ENCODE measurements at regions not wholly inside any gene's neighbourhood (a gene's known extent, or its start where the extent isn't known, plus 50 kb on each side); places are given as distances from the start of the nearest gene placed in this dataset.

DNA sequence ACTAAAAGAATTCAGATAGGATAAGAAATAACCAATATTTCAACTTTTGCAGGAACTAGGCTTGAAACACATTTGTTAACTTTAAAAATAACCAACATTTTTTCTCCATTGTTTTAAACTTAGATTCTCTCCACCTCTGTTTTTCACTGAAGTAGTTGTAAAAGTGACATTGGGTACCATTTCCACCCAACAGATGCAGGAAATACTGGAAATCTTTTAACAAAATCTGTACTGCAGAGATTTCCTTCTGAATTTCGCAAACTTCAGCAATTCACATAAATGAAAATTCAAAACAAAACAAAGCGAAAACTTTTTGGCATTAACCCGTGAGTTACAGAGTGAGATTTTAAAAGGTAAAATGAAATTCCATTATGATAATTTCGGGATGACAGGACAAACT, 731.7 kb downstream of the RFPL4B start:
- no peak for DNase-seq

DNA sequence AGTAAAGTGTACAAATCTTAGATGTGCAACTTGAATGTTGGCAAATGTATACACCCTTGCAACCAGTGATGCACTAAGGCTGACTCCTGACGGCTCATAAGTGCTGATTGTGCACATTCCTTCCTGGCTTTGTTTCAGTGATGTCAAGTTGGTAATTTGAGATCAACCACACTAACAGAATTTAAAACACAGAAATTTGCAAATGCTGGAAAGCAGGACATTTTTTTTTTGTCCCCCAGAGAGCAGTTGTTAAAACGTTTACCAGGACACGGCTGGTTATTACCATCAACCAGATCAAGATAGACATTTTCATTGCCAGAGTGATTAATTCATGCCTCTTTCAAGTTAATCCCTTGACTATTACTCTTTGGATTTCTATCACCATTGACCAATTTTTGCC, 735.6 kb downstream of the RFPL4B start:
- DNase-seq, result no peak

DNA sequence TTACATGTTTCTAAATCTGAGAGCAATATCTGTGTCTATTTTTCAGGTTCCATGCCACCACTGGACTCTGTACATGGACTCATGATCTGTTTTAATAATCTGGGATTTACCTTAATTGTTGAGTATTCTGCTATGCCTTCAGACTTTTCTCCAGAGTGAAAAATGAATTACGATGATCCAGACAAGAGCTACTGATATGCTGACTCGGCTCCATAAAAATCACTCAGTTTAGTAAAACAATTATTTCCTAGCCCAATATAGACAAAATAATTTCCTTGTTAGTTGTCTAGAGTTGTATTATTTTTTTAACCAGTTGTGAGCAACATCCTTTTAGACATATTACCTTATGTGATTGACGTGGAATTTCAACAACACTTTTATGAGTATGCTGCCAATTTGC, 736.8 kb downstream of the RFPL4B start:
- no peak for DNase-seq

DNA sequence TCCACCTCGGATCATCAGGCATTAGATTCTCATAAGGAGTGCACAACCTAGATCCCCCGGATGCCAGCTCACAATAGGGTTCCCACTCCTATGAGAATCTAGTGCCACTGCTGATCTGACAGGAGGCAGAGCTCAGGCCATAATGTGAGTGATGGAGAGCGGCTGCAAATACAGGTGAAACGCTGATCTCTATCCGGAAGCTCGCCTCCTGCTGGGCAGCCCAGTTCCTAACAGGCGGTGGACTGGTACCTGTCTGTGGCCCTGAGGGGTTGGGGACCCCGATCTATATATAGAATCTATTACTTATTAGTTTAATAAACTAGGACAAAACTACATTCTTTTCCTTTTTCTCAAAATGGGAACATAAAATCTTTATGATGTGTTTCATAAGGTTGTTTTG, 741.9 kb downstream of the RFPL4B start:
- DNase-seq, result no peak

DNA sequence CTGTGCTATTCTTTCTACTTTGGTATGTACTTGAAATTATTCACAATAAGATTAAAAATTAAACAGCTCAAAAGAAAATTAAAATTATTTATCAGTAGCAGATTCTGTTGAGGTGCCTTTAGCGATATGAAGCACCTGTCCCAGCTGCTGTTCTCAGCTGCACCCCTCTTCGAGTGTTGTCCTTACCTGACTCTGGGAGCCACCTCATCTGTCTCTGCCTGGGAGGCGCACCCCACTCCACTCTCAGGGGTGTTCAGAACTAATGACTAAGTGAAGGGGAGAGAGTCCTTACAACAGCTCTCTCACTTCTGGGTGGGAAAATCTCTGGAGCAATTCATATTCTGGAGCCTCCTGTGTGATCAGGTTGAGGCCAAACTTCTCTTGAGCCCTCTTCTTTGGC, 745.7 kb downstream of the RFPL4B start:
- no peak for DNase-seq

DNA sequence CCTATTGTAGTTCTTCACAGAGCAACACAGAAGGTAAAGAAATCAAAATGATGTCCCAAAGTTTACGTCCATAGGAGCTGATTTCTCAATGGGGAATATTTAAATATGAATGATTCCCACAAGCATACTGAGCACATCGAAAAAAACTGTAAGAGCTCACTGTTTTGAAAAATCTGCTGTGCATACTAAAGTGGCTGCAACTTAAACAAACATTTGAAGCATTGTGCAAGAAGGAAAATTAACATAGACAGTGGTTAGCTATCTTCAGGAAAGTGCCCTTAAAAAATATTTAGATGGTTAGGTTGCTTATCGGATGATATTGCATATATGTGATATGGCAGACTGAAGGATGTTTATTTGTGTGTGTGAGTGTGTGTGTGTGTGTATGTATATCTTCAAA, 747.6 kb downstream of the RFPL4B start:
- DNase-seq, result no peak

DNA sequence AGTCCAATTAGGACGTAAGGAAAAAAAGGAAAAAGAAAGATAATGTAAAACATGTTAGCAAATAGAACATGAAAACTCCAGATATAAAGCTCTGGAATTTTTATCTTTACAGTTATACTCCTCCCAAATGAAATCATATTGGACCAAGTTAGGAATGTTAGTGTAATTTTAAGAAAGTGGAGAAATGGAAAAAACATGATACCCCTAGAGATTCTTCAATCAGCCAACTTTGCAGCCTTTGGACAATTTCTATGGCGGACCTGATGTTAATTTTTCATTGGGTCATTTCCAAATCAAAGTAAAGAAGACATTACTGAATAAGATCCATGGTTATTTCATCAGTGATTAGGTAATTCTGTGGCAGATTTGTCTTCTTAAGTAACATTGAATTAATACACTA, 748.7 kb downstream of the RFPL4B start:
- DNase-seq, result no peak

DNA sequence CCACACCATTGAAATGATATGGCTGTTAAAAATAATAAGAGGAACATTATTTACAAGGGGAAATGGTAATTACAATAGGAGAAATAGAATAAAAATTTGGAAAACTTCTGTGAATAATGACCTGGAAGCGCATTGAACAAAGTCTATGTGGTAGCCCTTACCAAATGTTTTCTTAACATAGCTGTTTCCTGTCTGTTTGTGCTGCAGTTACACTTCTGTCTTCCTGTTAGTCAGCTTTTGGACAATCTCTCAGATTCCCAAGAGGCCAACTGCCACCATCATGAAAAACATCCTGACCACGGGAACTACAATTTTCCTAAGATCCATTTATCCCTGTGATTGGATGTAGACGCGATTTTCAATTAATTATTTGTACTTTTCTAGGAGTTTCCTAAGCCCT, 754.4 kb upstream of the MARCKS start:
- DNase-seq, result no peak

DNA sequence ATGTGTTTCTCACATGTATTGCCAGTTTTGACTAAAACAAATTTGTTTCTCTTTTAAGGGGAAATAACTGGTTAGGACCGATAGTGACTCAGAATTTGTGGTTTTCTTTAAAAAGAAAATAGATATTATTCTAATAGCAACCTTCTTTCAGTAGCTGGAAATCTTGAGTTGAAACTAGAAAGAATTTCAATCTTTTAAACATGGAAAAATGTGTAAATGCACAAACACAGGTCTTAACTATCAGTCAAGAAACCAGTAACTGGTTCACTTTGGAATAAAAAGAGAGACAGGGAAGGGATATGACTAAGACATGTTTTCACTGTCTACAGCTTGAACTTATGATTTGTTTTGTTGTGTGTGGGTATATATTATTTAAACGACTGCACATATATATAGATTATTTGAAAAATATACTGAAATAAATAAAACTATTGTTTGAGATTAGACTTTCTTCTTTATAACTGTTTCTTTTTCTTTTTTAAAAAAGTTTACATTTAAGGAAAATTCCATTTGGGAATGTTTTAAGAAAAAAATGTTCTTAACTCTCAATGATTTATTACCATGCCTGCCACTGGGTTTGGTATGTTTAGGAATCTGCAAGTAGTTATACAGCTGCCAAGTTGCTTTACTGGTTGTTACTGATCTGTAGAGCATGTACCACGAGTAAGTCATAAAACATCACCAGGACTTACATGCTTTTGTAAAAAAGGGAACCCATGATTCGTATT, 753.3 kb upstream of the MARCKS start:
- DNase-seq, result no peak

DNA sequence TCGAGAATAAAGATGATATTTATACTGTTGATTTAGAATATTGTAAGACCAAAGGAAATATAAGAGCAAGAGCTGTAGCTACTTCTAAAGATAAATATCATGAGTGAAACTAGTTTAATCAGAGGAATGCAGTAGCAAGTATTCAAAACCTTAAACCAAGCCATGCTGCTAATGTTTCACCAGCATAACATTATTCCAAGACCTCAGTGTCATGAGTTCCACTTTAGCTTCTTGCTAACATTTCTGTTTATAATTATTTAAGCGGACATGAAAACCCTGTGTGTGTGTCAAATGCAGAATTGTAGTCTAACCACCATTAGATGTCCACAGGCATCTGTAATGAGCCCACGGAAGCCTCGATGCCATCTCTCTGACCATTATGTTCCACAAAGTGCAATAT, 752.6 kb upstream of the MARCKS start:
- no peak for DNase-seq

DNA sequence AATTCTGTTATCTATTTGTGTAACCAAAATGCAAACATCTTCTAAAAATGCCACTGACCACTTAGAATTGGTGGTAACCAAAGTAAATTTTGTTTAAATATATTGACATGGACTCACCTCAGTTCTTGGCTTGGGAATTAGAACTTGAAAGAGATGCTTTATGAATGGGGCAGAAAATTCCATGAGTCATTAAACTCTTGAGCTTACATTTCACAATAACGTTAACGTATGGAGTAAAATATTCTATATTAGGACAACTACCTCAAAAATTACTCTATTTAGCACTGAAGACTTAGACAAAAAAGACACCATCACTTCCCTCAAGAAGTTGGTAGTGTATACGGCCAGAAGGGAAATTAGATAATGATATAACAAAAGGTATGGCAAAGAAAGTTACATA, 752.2 kb upstream of the MARCKS start:
- no peak for DNase-seq

DNA sequence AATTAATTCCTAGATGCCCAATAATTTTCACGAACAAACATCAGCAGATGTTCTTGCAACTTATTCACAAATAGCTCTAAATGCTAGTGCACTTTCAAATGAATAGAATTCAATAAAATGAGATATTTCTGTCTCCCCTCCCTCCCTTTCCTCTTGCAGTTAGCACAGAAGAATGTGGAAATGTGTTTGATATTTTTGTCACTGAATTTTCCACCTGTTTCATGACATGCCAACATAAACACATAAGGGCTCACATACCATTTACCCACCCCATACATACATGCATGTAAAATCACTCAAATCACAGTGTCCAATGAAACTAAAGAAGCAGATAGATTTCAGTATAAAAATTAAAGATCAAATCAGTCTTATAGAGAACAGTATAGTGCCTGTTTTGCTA, 746.9 kb upstream of the MARCKS start:
- DNase-seq, result no peak

DNA sequence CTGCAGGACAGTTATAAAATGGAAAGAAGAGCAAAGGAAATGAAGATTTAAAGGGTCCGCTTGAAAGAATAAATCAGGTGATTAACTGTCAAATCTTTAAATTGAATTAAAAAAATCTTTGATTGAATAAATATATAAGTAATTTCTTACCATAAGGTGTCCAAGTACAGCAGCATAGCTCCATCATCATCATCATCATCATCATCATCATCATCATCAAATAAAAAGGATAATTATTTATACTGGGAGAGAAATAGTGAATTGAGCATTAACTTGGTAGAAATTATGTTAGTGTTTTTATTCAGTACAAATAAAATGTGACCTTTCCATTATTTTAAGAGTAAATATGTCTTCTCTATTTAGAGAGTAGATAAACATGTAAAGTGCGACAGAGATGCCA, 745.6 kb upstream of the MARCKS start:
- no peak for DNase-seq

DNA sequence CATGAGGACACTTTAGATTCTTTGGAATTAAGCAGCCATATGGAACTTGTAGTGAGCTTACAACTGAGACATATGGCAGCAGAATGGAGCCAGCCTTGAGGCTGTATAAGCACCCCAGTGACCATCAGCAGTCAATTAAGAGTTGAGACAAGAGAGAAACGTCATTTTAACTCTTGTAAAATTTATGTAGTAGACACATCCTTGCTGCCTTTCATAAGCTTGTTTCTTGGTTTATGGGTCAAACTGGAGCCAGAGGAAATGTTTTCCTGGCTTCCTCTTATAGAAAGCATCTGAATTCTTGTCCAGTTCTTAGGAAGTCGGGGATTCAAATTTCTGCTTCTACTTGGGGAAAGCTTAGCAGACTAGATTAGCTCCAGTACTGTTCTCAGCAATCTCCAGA, 745.1 kb upstream of the MARCKS start:
- DNase-seq, result no peak

DNA sequence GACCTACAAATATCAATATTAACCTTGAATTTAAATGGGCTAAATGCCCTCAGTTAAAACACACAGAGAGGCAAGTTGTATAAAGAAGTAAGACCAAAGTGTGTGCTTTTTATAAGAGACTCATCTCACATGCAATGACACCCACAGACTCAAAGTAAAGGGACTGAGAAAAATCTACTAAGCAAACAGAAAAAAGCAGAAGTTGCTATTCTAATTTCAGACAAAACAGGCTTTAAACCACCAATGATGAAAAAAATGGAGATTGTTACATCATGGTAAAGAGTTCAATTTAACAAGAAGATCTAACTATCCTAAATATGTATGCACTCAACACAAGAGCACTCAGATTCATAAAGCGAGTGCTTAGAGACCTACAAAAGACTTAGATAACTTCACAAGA, 741.9 kb upstream of the MARCKS start:
- DNase-seq, result no peak

DNA sequence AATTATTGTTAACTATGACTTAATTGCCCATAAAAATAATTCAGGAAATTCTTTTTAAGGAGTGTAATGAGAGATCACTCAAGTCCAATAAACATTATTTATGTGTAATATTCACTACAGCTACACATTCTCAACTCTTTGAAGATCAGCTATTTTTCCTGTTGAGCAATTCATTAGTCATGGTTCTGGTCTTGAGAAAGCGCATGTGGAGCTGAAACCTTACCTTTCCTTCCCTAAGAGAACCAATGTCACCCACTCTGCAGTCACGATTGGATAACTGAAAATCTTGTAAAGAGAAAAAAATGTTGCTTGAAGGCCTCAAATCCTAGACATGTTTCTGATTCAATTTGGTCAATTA, 736.9 kb upstream of the MARCKS start:
- no peak for DNase-seq

DNA sequence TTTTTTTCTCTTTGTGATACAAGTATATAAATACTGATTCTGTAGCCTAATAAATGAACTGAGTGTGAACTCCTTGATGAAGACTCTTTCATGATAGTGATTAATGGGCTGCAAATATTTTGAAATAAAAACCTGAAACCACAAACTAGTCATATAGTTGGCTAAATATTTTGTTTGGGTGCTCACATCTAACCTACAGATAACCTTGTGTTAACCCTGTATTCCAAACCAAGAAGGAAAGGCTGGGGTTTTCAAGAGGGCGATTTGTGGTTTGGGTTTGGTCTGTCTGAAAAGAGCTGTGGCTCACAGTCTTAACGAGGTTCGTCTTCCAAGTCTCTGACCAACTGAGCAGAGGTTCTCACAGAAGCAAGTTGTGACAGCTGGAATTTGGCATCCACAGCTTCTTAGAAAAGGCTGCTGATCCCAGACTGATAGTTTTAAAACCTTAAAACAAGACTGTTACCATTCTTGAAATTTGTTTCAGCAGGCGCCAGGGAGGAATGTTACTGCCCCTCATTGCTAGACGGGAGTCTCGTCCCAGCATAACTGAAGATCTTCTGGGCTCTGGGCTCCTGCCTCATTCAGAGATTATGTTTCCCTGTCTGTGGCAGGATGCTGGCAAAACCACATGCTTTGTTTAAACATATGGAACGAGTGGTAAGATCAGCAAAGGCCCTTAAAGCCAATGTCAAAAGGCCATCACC, 736.4 kb upstream of the MARCKS start:
- no peak for DNase-seq

DNA sequence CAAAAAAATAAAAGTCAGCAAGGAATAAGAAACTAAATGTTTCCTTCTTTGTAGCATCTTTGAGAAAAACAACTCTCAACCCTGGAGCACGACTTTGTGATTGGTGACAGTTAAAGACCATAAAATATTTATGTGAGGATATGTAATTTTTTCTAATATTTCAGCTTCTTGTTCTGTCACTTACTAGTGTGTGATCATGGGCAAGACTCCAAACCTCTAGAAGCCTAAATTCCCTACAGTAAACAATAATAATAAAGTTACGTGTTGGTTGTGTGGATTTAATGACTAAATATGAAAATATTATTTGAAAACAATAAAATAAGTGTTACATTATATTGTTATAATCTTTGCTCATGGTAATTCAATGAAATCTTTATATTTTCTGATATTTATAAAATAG, 735.6 kb upstream of the MARCKS start:
- no peak for DNase-seq

DNA sequence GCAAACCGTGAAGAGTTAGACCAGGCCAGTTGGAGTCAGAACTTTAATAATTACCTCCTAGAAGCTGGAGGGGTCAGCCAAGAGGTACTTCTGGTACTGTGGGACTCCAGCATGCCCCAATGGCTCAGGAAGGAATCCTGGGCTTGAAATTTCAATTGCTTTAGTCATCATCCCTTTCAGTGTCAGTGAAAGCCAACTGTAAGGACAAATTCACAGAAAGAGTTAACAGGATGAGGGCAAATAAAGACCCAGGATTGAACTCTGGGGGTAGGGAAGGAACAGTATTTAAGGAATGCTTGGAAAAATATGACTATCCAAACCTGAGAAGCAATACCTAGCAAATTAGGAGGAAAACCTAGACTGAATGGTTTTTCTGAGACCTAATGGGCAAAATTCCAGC, 735.1 kb upstream of the MARCKS start:
- no peak for DNase-seq

DNA sequence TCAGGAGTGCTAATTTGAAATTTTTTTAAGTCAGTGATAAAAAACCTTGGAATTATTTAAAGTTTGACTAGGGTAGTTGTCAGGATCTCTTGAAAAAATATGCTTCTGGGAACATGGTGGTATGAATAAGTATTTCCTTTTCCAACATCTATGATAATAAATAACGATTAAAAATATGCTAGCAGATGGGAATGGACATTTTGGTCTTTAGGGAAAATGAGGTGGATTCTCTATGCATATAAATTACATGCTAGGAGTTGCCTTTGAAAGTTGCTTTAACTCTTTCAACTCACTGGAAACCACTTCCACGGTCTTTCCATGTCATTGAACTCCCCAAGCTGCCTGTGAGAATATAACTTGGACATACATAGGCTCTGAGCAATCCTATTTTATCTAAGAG, 731.5 kb upstream of the MARCKS start:
- no peak for DNase-seq

DNA sequence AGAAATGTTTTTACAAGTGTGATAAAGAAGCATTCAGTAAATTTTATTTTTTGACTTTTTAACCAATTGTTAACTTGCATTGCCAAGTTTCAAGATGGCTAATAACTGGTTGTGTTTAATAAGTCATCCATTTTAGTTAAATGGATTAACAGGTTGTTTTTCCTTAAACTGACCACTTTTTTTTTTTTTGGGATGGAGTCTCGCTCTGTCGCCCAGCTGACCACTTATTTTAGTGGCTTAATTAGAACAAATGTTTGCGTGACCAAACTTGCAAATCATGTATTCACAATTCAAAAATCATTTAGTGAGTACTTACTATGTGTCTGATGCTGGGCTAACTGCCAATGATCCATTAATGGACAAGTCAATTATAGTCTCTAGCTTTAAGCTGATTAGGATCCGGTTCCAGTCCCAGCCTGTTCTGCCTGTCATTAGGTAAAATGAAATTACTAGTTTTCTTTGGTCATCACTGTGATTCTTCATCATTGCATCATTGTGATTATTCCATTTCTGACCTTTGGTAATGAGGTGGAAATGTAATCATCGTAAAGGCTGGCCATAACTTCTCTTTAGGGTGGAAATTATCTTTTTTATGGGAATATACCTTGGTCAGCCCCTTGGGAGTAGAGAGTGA, 729.2 kb upstream of the MARCKS start:
- no peak for DNase-seq

DNA sequence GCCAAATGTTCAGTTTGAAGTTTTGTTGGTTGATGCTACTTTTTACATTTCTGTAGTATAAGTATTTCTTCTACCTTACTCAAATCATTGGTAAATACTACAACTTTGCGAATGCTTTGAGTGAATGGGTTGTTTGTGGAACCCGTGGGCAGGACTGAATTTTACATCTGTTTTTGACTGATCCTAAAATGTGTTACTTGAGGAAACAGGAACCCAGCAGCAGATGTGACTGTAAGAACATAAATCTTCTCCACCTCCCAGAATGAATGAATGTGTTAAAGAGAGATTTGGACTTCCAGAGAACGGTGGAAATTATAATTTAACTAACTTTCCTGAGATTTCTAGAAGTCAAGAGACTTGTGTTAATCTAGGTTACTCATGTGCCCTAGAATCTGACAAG, 728.5 kb upstream of the MARCKS start:
- DNase-seq, result no peak

DNA sequence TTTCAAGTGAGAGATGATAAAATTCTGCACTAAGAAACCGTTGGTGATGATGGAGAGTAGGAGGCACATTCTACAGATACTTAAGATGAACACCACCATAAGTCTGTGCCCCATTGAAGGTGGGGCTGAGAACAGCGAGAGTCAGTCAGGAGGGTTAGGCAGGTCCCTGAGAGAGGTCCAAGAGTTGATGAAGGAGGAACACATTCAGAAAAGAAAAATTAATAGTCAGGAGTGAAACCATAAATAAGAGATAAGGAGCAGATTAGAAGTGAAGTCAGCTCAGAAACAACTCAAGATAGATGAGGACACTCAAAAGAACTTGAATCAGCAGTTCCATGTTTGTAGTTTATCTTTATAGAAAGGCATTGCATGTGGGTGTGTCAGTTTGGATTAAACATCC, 727.2 kb upstream of the MARCKS start:
- DNase-seq, result no peak
